Vagina (tissue), 2 donors: ENCODE measurements at regions not wholly inside any gene's neighbourhood (a gene's known extent, or its start where the extent isn't known, plus 50 kb on each side); places are given as distances from the start of the nearest gene placed in this dataset.

Experiments used
- DNase-seq, 2 donors: peaks; one replicate each; pipeline ENCODE4 v3.0.0-alpha.2; 2017; ENCODE audit errors: extremely low spot score in 2 of 2
- H3K27ac ChIP-seq: fragments of 200-600 bp; sonication (generic); one replicate; pipeline ENCODE4 v1.5.1; 2019
- H3K27me3 ChIP-seq: fragments of 200-600 bp; sonication (generic); one replicate; pipeline ENCODE4 v1.5.1; 2019
- H3K36me3 ChIP-seq, 2 donors: fragments of 200-600 bp; sonication (generic); one replicate each; pipeline ENCODE4 v1.5.1; 2017 to 2019
- H3K4me1 ChIP-seq: fragments of 200-600 bp; sonication (generic); one replicate; pipeline ENCODE4 v1.5.1; 2019
- H3K4me3 ChIP-seq, 2 donors: fragments of 200-600 bp; sonication (generic); 1 replicate in 1 of 2; 2 replicates in 1 of 2; pipeline ENCODE4 v1.5.1; 2016 to 2019
- H3K9me3 ChIP-seq: fragments of 200-600 bp; sonication (generic); one replicate; pipeline ENCODE4 v1.5.1; 2019
- CTCF ChIP-seq, 3 experiments: fragments of 450-650 bp in 2 of 3; fragments of 200-600 bp in 1 of 3; sonication (generic) in 1 of 3; IDR thresholded peaks; one replicate each; pipeline ENCODE4 v1.5.1; 2017 to 2019; ENCODE audit warnings: antibody characterized with exemption in 3 of 3, mild to moderate bottlenecking in 2 of 3, moderate library complexity in 2 of 3
- POLR2A ChIP-seq, 2 donors: fragments of 450-650 bp; IDR thresholded peaks; one replicate each; pipeline ENCODE4 v1.6.1; 2017; ENCODE audit warnings: antibody characterized with exemption in 2 of 2, mild to moderate bottlenecking in 2 of 2, moderate library complexity in 2 of 2
- POLR2AphosphoS5 ChIP-seq, 2 donors: sonication (generic); formaldehyde crosslinking; IDR thresholded peaks; one replicate each; pipeline ENCODE4 v1.9.0; 2017; ENCODE audit warnings: antibody characterized with exemption in 2 of 2, mild to moderate bottlenecking in 2 of 2, low read depth in 1 of 2; ENCODE audit not compliant: insufficient read depth in 1 of 2
- intact Hi-C: fragments of 100-400 bp; cut with DNase I; formaldehyde crosslinking; loops from one replicate; pipeline ENCODE4 v1.15.1; 2023

GRCh38 chr14:104362761-104363605 lies 216.6 kb upstream of the C14orf180 start:
- intact Hi-C loops: no loop called here
- Histone ChIP-seq H3K4me3 (no peak overlapping the region), H3K36me3 (no peaks in the 10 kb centered on the region), H3K27me3 (no peaks in the 10 kb centered on the region), H3K27ac (no peak overlapping the region), H3K9me3 (no peaks in the 10 kb centered on the region), H3K4me1 (no peaks in the 10 kb centered on the region)
- TF ChIP-seq POLR2A (IDR thresholded peaks at IDR 0.05) (no peak), CTCF (IDR thresholded peaks at IDR 0.05) (no peak), POLR2AphosphoS5 (IDR thresholded peaks at IDR 0.05; ENCODE audit: insufficient read depth in 1 of 2, low read depth in 1 of 2) (no peak)
- no peak for DNase-seq

- TF ChIP-seq CTCF (IDR thresholded peaks at IDR 0.05) (no peak), POLR2AphosphoS5 (IDR thresholded peaks at IDR 0.05; ENCODE audit: insufficient read depth in 1 of 2, low read depth in 1 of 2) (no peak), POLR2A (IDR thresholded peaks at IDR 0.05) (no peak)
- H3K27me3 ChIP-seq: no peaks in the 10 kb centered on the region
These were observed 215.4 kb upstream of the C14orf180 start for GRCh38 chr14:104363891-104364760.

GRCh38 chr14:104364830-104365229 lies 214.7 kb upstream of the C14orf180 start:
- intact Hi-C loops: no loop called here
- Histone ChIP-seq H3K36me3 (no peaks in the 10 kb centered on the region), H3K4me1 (no peaks in the 10 kb centered on the region), H3K4me3 (no peak overlapping the region), H3K27me3 (no peaks in the 10 kb centered on the region), H3K9me3 (no peaks in the 10 kb centered on the region), H3K27ac (no peak overlapping the region)
- no peak for DNase-seq
- no peak for TF ChIP-seq POLR2A (IDR thresholded peaks at IDR 0.05)
- no peak for TF ChIP-seq POLR2AphosphoS5 (IDR thresholded peaks at IDR 0.05; ENCODE audit: insufficient read depth in 1 of 2, low read depth in 1 of 2)
- TF ChIP-seq CTCF (IDR thresholded peaks at IDR 0.05): no peak

More at GRCh38 chr14:104363891-104364760, 215.4 kb upstream of the C14orf180 start:
- Histone ChIP-seq H3K4me1 (no peaks in the 10 kb centered on the region), H3K36me3 (no peaks in the 10 kb centered on the region), H3K9me3 (no peaks in the 10 kb centered on the region), H3K4me3 (no peak overlapping the region), H3K27ac (no peak overlapping the region)
- intact Hi-C loops: no loop called here
- no peak for DNase-seq

- Histone ChIP-seq H3K9me3 (no peaks in the 10 kb centered on the region), H3K27me3 (no peaks in the 10 kb centered on the region), H3K4me1 (no peaks in the 10 kb centered on the region), H3K36me3 (no peaks in the 10 kb centered on the region), H3K4me3 (no peak overlapping the region), H3K27ac (no peak overlapping the region)
- intact Hi-C loops: no loop called here
- DNase-seq: no peak
- TF ChIP-seq POLR2AphosphoS5 (IDR thresholded peaks at IDR 0.05; ENCODE audit: insufficient read depth in 1 of 2, low read depth in 1 of 2): no peak
- TF ChIP-seq POLR2A (IDR thresholded peaks at IDR 0.05): no peak
- no peak for TF ChIP-seq CTCF (IDR thresholded peaks at IDR 0.05)
These were observed 212.4 kb upstream of the C14orf180 start for GRCh38 chr14:104366931-104367865.
